Kasumi-1 (cell line): ENCODE measurements at regions not wholly inside any gene's neighbourhood (a gene's known extent, or its start where the extent isn't known, plus 50 kb on each side); places are given as distances from the start of the nearest gene placed in this dataset.

Experiments
- DNase-seq, 2 experiments: peaks; one replicate each; lab custom pipeline; 2025; lab: John Stamatoyannopoulos, UW

- DNase-seq, result no peak
Observed at GRCh38 chr7:145269418-145270161, 433.7 kb upstream of the TPK1 start.

- DNase-seq, result no peak
Observed at GRCh38 chr7:145265180-145265579, 429.3 kb upstream of the TPK1 start.

- DNase-seq, result peak in 1 of 2 experiments; percentile 1
Observed at GRCh38 chr7:145263886-145264285, 428.0 kb upstream of the TPK1 start.

DNA sequence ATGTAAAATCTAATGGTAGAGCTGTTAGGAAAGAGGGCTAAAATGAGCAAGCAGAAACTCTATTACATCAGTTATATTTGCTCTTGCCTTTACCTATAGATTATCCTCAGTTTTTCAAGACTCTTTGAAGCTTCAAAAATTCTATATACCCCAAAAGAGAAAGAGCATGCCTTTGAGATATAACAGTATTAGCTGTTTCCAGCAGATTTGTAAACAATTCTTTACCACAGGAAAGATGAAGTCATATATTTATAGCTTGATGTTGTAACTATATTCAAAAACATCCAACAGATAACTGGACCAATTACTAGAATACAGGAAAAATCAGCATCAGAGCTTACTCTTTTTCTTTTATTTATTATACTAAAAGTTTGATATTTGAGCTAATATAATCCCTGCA lies 416.2 kb upstream of the TPK1 start:
- DNase-seq, result no peak

DNA sequence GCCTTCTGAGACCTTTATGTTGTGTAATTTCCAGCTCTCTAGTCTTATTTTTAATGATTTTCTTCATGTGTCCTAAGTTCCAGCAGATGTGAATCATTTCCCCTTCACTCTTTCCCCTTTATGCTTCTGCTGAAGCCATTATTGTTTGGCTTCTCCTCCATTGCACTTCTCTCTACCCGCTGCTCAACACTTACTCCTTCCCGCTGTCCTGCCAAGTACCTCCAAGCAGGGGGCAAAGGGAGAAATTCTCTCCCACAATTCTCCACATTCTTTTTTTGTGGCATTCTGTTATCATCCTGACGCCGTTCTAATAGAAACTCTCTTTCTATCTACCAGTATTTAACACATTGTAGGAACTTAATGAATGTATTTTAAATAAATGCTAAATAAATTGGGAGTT lies 388.9 kb upstream of the TPK1 start:
- DNase-seq, result no peak

- DNase-seq, result no peak
Observed at GRCh38 chr7:145219461-145219860, 383.6 kb upstream of the TPK1 start.

- no peak for DNase-seq
Observed at GRCh38 chr7:145216866-145217265, 381.0 kb upstream of the TPK1 start.

GRCh38 chr7:145212050-145212449 lies 376.2 kb upstream of the TPK1 start:
- no peak for DNase-seq

DNA sequence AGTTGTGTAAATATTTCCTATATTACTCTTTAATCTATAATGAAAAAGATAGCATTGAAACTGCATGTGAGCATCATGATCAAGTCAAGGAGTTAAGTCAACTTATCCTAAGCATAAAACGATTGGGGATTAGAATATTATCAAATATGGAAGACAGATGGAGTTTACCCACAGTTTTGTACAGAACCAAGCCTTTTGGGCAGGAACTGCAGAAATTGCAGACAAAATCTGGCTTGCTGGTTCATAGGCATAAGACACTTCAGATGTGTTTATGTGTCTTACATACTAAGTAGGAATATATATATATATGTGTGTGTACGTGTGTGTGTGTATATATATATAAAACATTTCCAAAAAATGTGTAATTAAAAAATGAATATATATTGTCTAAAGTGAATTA lies 375.4 kb upstream of the TPK1 start:
- no peak for DNase-seq

GRCh38 chr7:145193951-145194350 lies 358.1 kb upstream of the TPK1 start:
- no peak for DNase-seq

DNA sequence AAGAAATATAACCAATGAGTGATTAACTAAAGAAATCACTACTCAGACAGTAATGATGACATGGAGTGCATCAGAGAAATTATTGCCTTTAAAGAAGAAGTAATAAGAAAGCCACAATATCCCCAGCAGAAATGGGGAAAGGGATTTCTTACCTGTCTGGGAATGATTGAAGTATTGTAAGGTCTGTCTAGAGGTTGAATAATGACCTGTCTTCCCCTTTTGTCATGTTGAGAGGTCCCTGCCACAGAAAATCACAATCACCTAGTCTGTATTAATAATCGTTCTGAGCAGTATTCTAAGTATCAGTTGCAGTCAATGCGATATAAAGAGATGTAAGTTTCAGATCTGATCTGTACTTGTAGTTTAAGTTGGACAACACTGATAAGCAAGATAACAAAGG lies 349.1 kb upstream of the TPK1 start:
- no peak for DNase-seq

- no peak for DNase-seq
Observed at GRCh38 chr7:145183069-145183468, 347.2 kb upstream of the TPK1 start.

DNA sequence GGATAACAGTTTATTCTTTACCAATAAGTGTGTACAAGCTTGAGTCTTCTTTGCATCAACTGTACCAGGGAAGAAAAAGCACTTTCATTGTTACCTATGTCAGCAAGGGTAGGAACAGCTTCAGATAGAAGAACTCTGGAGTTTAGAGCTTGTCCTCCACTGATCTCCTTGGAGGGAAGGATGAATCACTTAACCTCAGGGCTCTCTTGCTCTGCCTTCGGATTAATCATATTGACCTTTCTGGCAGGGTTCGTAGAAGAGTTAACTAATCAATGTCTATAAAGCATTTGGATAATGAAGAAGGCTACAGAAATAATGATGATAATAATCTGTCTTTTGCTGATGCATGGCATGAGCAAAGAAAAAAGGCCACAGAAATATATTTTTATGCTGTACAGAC lies 339.5 kb upstream of the TPK1 start:
- DNase-seq, result no peak

DNA sequence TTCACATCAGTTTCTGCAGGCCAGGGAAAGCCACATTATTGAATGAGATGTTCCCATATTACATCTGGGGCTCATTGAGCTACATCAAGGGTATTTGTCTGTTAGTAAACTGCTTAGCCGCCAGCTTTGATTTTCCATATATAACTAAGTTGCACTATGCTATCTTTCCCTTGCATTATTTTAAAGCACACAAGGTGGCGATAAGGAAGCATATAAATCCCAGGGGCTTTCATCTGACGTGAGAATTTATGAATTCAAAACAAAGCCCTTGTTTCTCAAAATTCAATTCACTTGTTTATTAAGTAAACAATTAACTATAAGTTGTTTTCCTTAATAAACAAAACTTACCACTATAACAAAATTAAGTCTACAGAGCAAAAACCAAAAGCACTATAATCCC lies 334.1 kb upstream of the TPK1 start:
- DNase-seq, result peak; percentile 49 to 65

GRCh38 chr7:145168879-145169278 lies 333.0 kb upstream of the TPK1 start:
- no peak for DNase-seq

- DNase-seq, result no peak
Observed at GRCh38 chr7:145168427-145168826, 332.6 kb upstream of the TPK1 start.

DNA sequence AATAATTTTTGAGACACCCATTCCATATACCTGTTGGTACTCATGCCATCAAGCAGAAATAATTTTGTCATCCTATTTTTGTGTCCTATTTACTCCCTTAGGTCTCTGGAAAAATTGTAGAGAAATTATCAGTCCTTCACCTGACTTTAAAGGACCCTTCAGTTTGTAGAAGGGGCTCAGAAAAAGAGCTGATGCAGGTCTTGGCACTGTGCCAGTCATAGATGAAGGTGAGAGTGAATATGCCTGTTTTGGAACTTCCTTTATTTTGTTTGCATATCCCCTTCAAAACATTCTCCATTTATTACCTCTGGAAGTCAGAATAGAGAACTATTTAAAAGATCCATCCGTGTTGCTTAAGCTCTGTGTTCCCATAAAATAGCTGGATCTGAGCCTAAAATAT lies 321.0 kb upstream of the TPK1 start:
- no peak for DNase-seq

GRCh38 chr7:145152589-145152988 lies 316.7 kb upstream of the TPK1 start:
- DNase-seq, result no peak

GRCh38 chr7:145151676-145152075 lies 315.8 kb upstream of the TPK1 start:
- DNase-seq, result no peak

DNA sequence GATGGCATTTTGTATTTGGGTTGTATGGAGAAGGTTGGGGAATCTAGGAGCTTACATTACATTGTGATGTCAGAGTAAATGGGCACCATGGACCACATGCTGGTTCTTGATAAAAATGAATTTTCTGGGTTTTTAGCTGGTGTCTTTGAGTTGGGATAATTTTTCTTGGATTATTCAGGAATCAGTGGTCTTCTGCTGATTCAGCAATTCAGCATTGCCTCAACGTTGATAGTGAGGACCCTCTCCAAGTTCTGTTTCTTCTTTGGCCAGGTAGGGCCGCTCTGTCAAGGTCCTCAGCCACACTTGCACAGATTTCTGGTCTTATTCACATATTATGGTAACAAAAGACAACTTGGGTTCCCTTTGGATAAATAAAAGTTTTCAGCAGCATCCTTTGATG lies 312.0 kb upstream of the TPK1 start:
- DNase-seq, result no peak

- no peak for DNase-seq
Observed at GRCh38 chr7:145143685-145144084, 307.8 kb upstream of the TPK1 start.

GRCh38 chr7:145134377-145134776 lies 298.5 kb upstream of the TPK1 start:
- no peak for DNase-seq

- DNase-seq, result no peak
Observed at GRCh38 chr7:145123502-145123901, 287.6 kb upstream of the TPK1 start.

GRCh38 chr7:145106001-145106400 lies 270.1 kb upstream of the TPK1 start:
- DNase-seq, result no peak
